Activated naive CD4-positive, alpha-beta T cell treated with anti-CD3 and anti-CD28 coated beads, Interleukin-2, amount 10 ng/mL, durations not matched to agents 7 days and 5 days (primary cell): ENCODE measurements at regions not wholly inside any gene's neighbourhood (a gene's known extent, or its start where the extent isn't known, plus 50 kb on each side); places are given as distances from the start of the nearest gene placed in this dataset.
"Not testable (repeated sequence)": the region's sequence is repeated elsewhere in the genome, so short reads cannot be mapped to it uniquely, and the experiment has no call there.

Experiments
- CTCF ChIA-PET: fragments of 350-600 bp; sonication (Branson Sonifier 250); formaldehyde crosslinking; loops from one replicate; lab custom pipeline; 2021; ENCODE audit warnings: antibody characterized with exemption; lab: Charles Lee
- DNase-seq: peaks from one replicate; pipeline ENCODE4 v3.0.0-alpha.2; 2020
- H3K27ac Mint-ChIP-seq: one replicate; pipeline ENCODE4 v1.8.0; 2021; ENCODE audit warnings: mild to moderate bottlenecking, moderate library complexity, mixed read lengths
- H3K27me3 Mint-ChIP-seq: one replicate; pipeline ENCODE4 v1.8.0; 2021; ENCODE audit warnings: mild to moderate bottlenecking, mixed read lengths
- H3K36me3 Mint-ChIP-seq: one replicate; pipeline ENCODE4 v1.8.0; 2021; ENCODE audit warnings: mixed read lengths
- H3K4me1 Mint-ChIP-seq: one replicate; pipeline ENCODE4 v1.8.0; 2021; ENCODE audit warnings: mixed read lengths
- H3K4me3 Mint-ChIP-seq: one replicate; pipeline ENCODE4 v1.8.0; 2021; ENCODE audit warnings: mild to moderate bottlenecking, moderate library complexity, mixed read lengths
- H3K9me3 Mint-ChIP-seq: one replicate; pipeline ENCODE4 v1.8.0; 2021; ENCODE audit warnings: mixed read lengths

- Mint-ChIP-seq H3K27ac (no peak overlapping the region), H3K27me3 (no peaks in the 10 kb centered on the region), H3K4me1 (peaks cover 5% of the 10 kb centered on the region), H3K9me3 (peaks cover 3% of the 10 kb centered on the region), H3K4me3 (no peak overlapping the region), H3K36me3 (no peaks in the 10 kb centered on the region)
- no peak for DNase-seq
- CTCF ChIA-PET = interaction anchor here (0.9 kb wide), 1 partner anchor 88 kb away, joined by 3 read pairs; no protein-coding TSS in a partner anchor
Observed at GRCh38 chr5:2534251-2534650, 217.2 kb downstream of the IRX2 start.

GRCh38 chr5:2533848-2534247 is 217.6 kb downstream of the IRX2 start:
- H3K4me3 Mint-ChIP-seq, H3K27me3 Mint-ChIP-seq, DNase-seq, CTCF ChIA-PET, H3K27ac Mint-ChIP-seq, H3K36me3 Mint-ChIP-seq, H3K4me1 Mint-ChIP-seq, H3K9me3 Mint-ChIP-seq: not testable (repeated sequence)

- H3K36me3 Mint-ChIP-seq = no peaks in the 10 kb centered on the region
- no peaks in the 10 kb centered on the region for H3K4me1 Mint-ChIP-seq
- no peak for DNase-seq
- CTCF ChIA-PET = no interaction called here
- H3K27me3 Mint-ChIP-seq = no peaks in the 10 kb centered on the region
- H3K4me3 Mint-ChIP-seq = no peak overlapping the region
- peaks cover 3% of the 10 kb centered on the region for H3K9me3 Mint-ChIP-seq
- no peak overlapping the region for H3K27ac Mint-ChIP-seq
Observed at GRCh38 chr5:2532809-2533208, 218.7 kb downstream of the IRX2 start.

- peaks cover 3% of the 10 kb centered on the region for H3K9me3 Mint-ChIP-seq
- CTCF ChIA-PET = no interaction called here
Observed at GRCh38 chr5:2531318-2531717, 220.2 kb downstream of the IRX2 start.

GRCh38 chr5:2530609-2531008 is 220.9 kb downstream of the IRX2 start:
- no peak overlapping the region for H3K27ac Mint-ChIP-seq
- CTCF ChIA-PET = no interaction called here
- no peak overlapping the region for H3K4me3 Mint-ChIP-seq
- H3K27me3 Mint-ChIP-seq = no peaks in the 10 kb centered on the region
- no peaks in the 10 kb centered on the region for H3K4me1 Mint-ChIP-seq
- peaks cover 6% of the 10 kb centered on the region for H3K9me3 Mint-ChIP-seq
- DNase-seq = no peak
- no peaks in the 10 kb centered on the region for H3K36me3 Mint-ChIP-seq

More at GRCh38 chr5:2531318-2531717, 220.2 kb downstream of the IRX2 start:
- Mint-ChIP-seq H3K27me3 (no peaks in the 10 kb centered on the region), H3K4me1 (no peaks in the 10 kb centered on the region), H3K27ac (no peak overlapping the region), H3K36me3 (no peaks in the 10 kb centered on the region), H3K4me3 (no peak overlapping the region)
- DNase-seq = no peak

GRCh38 chr5:2529371-2530092 is 221.9 kb downstream of the IRX2 start:
- peaks cover 9% of the 10 kb centered on the region for H3K9me3 Mint-ChIP-seq
- no peak for DNase-seq
- no peaks in the 10 kb centered on the region for H3K4me1 Mint-ChIP-seq
- no peak overlapping the region for H3K27ac Mint-ChIP-seq
- H3K27me3 Mint-ChIP-seq = no peaks in the 10 kb centered on the region
- no peak overlapping the region for H3K4me3 Mint-ChIP-seq
- CTCF ChIA-PET = no interaction called here
- no peaks in the 10 kb centered on the region for H3K36me3 Mint-ChIP-seq

GRCh38 chr5:2525351-2525750 is 226.1 kb downstream of the IRX2 start:
- no peak for DNase-seq
- CTCF ChIA-PET = no interaction called here
- H3K4me3 Mint-ChIP-seq = no peak overlapping the region
- H3K27me3 Mint-ChIP-seq = no peaks in the 10 kb centered on the region
- no peaks in the 10 kb centered on the region for H3K36me3 Mint-ChIP-seq
- H3K4me1 Mint-ChIP-seq = no peaks in the 10 kb centered on the region
- H3K27ac Mint-ChIP-seq = no peak overlapping the region
- peaks cover 9% of the 10 kb centered on the region for H3K9me3 Mint-ChIP-seq

GRCh38 chr5:2524620-2525019 is 226.9 kb downstream of the IRX2 start:
- H3K4me1 Mint-ChIP-seq = no peaks in the 10 kb centered on the region
- DNase-seq = no peak
- no peak overlapping the region for H3K27ac Mint-ChIP-seq
- no peaks in the 10 kb centered on the region for H3K27me3 Mint-ChIP-seq
- no peak overlapping the region for H3K4me3 Mint-ChIP-seq
- H3K36me3 Mint-ChIP-seq = no peaks in the 10 kb centered on the region
- CTCF ChIA-PET = no interaction called here
- H3K9me3 Mint-ChIP-seq = peaks cover 9% of the 10 kb centered on the region

GRCh38 chr5:2523180-2523579 is 228.3 kb downstream of the IRX2 start:
- Mint-ChIP-seq H3K4me3 (no peak overlapping the region), H3K9me3 (peaks cover 11% of the 10 kb centered on the region), H3K27ac (no peak overlapping the region), H3K4me1 (no peaks in the 10 kb centered on the region), H3K36me3 (no peaks in the 10 kb centered on the region), H3K27me3 (no peaks in the 10 kb centered on the region)
- CTCF ChIA-PET = no interaction called here
- no peak for DNase-seq

GRCh38 chr5:2522372-2522771 is 229.1 kb downstream of the IRX2 start:
- Mint-ChIP-seq H3K27ac (no peak overlapping the region), H3K27me3 (no peaks in the 10 kb centered on the region), H3K4me1 (no peaks in the 10 kb centered on the region), H3K9me3 (peaks cover 11% of the 10 kb centered on the region), H3K36me3 (no peaks in the 10 kb centered on the region), H3K4me3 (no peak overlapping the region)
- CTCF ChIA-PET = no interaction called here
- DNase-seq = no peak

GRCh38 chr5:2519153-2519552 is 232.3 kb downstream of the IRX2 start:
- CTCF ChIA-PET = no interaction called here
- Mint-ChIP-seq H3K4me1 (no peaks in the 10 kb centered on the region), H3K27me3 (no peaks in the 10 kb centered on the region), H3K9me3 (peaks cover 1% of the 10 kb centered on the region), H3K4me3 (no peak overlapping the region), H3K36me3 (no peaks in the 10 kb centered on the region), H3K27ac (no peak overlapping the region)
- DNase-seq = no peak

GRCh38 chr5:2517451-2517850 is 234.0 kb downstream of the IRX2 start:
- Mint-ChIP-seq H3K4me1 (no peaks in the 10 kb centered on the region), H3K36me3 (no peaks in the 10 kb centered on the region), H3K9me3 (peaks cover 1% of the 10 kb centered on the region), H3K27ac (no peak overlapping the region), H3K4me3 (no peak overlapping the region), H3K27me3 (no peaks in the 10 kb centered on the region)
- CTCF ChIA-PET = interaction anchor here (1.0 kb wide), 1 partner anchor 9 kb away, joined by 3 read pairs; no protein-coding TSS in a partner anchor
- DNase-seq = no peak

- H3K36me3 Mint-ChIP-seq = no peaks in the 10 kb centered on the region
- H3K9me3 Mint-ChIP-seq = peaks cover 1% of the 10 kb centered on the region
- CTCF ChIA-PET = no interaction called here
- H3K27ac Mint-ChIP-seq = no peak overlapping the region
- no peak for DNase-seq
- H3K4me3 Mint-ChIP-seq = no peak overlapping the region
- no peaks in the 10 kb centered on the region for H3K27me3 Mint-ChIP-seq
- H3K4me1 Mint-ChIP-seq = no peaks in the 10 kb centered on the region
Observed at GRCh38 chr5:2515180-2515764, 236.2 kb downstream of the IRX2 start.

GRCh38 chr5:2514484-2514883 is 237.0 kb downstream of the IRX2 start:
- no peaks in the 10 kb centered on the region for H3K4me1 Mint-ChIP-seq
- CTCF ChIA-PET = no interaction called here
- H3K4me3 Mint-ChIP-seq = no peak overlapping the region
- peaks cover 1% of the 10 kb centered on the region for H3K9me3 Mint-ChIP-seq
- no peak overlapping the region for H3K27ac Mint-ChIP-seq
- no peaks in the 10 kb centered on the region for H3K27me3 Mint-ChIP-seq
- H3K36me3 Mint-ChIP-seq = no peaks in the 10 kb centered on the region
- no peak for DNase-seq

GRCh38 chr5:2511706-2512105 is 239.8 kb downstream of the IRX2 start:
- DNase-seq = no peak
- CTCF ChIA-PET = no interaction called here
- H3K4me3 Mint-ChIP-seq = no peak overlapping the region
- H3K4me1 Mint-ChIP-seq = no peaks in the 10 kb centered on the region
- no peaks in the 10 kb centered on the region for H3K27me3 Mint-ChIP-seq
- no peaks in the 10 kb centered on the region for H3K9me3 Mint-ChIP-seq
- H3K27ac Mint-ChIP-seq = no peak overlapping the region
- no peaks in the 10 kb centered on the region for H3K36me3 Mint-ChIP-seq
